GM12878 (cell line): ENCODE measurements at regions not wholly inside any gene's neighbourhood (a gene's known extent, or its start where the extent isn't known, plus 50 kb on each side); places are given as distances from the start of the nearest gene placed in this dataset.

Experiments used
- ATAC-seq: fragments of 200-7000 bp; cut with Tn5 transposase; 3 replicates; pipeline ENCODE4 v1.9.1; 2020; ENCODE audit warnings: mild to moderate bottlenecking, moderate library complexity
- BruUV-seq: library from RNA; stranded (reverse); fragments of 400-500 nt; replicated peaks from 2 replicates; lab custom pipeline; 2021; lab: Mats Ljungman, UMichigan
- CTCF ChIA-PET: fragments of 300-600 bp; sonication (Branson Sonifier 250); formaldehyde crosslinking; extraction: SDS; loops from one replicate; lab custom pipeline; 2021; ENCODE audit warnings: inconsistent platforms; lab: Yijun Ruan, JAX
- POLR2A ChIA-PET: fragments of 350-600 bp; formaldehyde crosslinking; extraction: SDS; loops from one replicate; lab custom pipeline; 2021; ENCODE audit warnings: inconsistent platforms; lab: Charles Lee
- RAD21 ChIA-PET: fragments of 300-600 bp; sonication (Branson Sonifier 250); formaldehyde crosslinking; loops from one replicate; lab custom pipeline; 2023; ENCODE audit warnings: antibody characterized with exemption; ENCODE audit not compliant: unreplicated experiment; lab: Charles Lee
- SMC1A ChIA-PET: fragments of 300-600 bp; sonication (Branson Sonifier 250); formaldehyde crosslinking; loops from one replicate; lab custom pipeline; 2023; ENCODE audit not compliant: unreplicated experiment, uncharacterized antibody; lab: Charles Lee
- DNase-seq: peaks from one replicate; pipeline ENCODE4 v3.0.0-alpha.2; 2011; ENCODE audit warnings: low read depth, low spot score
- FAIRE-seq: peaks from 3 replicates; lab custom pipeline; 2011; peaks lifted over from hg19 to GRCh38; lab: Jason Lieb, UNC
- H2AFZ ChIP-seq: 2 replicates; pipeline ENCODE4 v1.6.0; 2011; ENCODE audit warnings: low read depth, low read length, control low read depth; ENCODE audit not compliant: control insufficient read depth
- H3K27ac ChIP-seq: 2 replicates; pipeline ENCODE4 v1.5.1; 2011; ENCODE audit warnings: control low read depth; ENCODE audit not compliant: control insufficient read depth, insufficient read depth
- H3K27me3 ChIP-seq, 2 experiments: replicated peaks in 1 of 2; 2 replicates each; pipeline versions ENCODE4 v1.6.0 to v1.6.1; 2011; ENCODE audit warnings: low read length in 1 of 2; ENCODE audit not compliant: control insufficient read depth in 2 of 2, insufficient read depth in 2 of 2
- H3K36me3 ChIP-seq, 2 experiments: 2 replicates each; pipeline ENCODE4 v1.5.1; 2011; ENCODE audit warnings: low read length in 1 of 2; ENCODE audit not compliant: control insufficient read depth in 2 of 2, insufficient read depth in 2 of 2
- H3K4me1 ChIP-seq: 2 replicates; pipeline ENCODE4 v1.6.1; 2011; ENCODE audit warnings: mild to moderate bottlenecking, low read length, moderate library complexity, mixed read lengths; ENCODE audit not compliant: control insufficient read depth, insufficient read depth
- H3K4me2 ChIP-seq: 2 replicates; pipeline ENCODE4 v1.6.0; 2011; ENCODE audit warnings: control low read depth; ENCODE audit not compliant: control insufficient read depth, insufficient read depth
- H3K4me3 ChIP-seq: fragments of 200-600 bp; sonication (generic); 2 replicates; pipeline ENCODE4 v1.5.1; 2016
- H3K79me2 ChIP-seq: 2 replicates; pipeline ENCODE4 v1.6.0; 2011; ENCODE audit warnings: low read length; ENCODE audit not compliant: control insufficient read depth, insufficient read depth
- H3K9ac ChIP-seq: 2 replicates; pipeline ENCODE4 v1.8.0; 2011; ENCODE audit warnings: low read length, control low read depth, mixed read lengths; ENCODE audit not compliant: control insufficient read depth, insufficient read depth
- H3K9me3 ChIP-seq: replicated peaks from 3 replicates; pipeline ENCODE4 v1.5.1; 2011; ENCODE audit warnings: mild to moderate bottlenecking, low read length; ENCODE audit not compliant: control insufficient read depth, insufficient read depth
- H4K20me1 ChIP-seq: 2 replicates; pipeline ENCODE4 v1.6.0; 2011; ENCODE audit not compliant: control insufficient read depth, insufficient read depth
- CBX3 ChIP-seq: fragments of 200-600 bp; sonication (generic); IDR thresholded peaks from 2 replicates; pipeline ENCODE4 v1.6.1; 2016; ENCODE audit warnings: low read depth, borderline replicate concordance
- CHD2 ChIP-seq: IDR thresholded peaks from 2 replicates; pipeline ENCODE4 v1.6.1; 2011; ENCODE audit warnings: low read depth, low read length, improper control_type of control experiment, borderline replicate concordance
- ELK1 ChIP-seq: IDR thresholded peaks from 2 replicates; pipeline ENCODE4 v1.6.1; 2012; ENCODE audit warnings: low read depth, low read length, improper control_type of control experiment
- EZH2 ChIP-seq: IDR thresholded peaks from 2 replicates; pipeline ENCODE4 v1.6.1; 2012; ENCODE audit warnings: low read depth, mild to moderate bottlenecking, control low read depth, inconsistent platforms, low read length, borderline replicate concordance; ENCODE audit not compliant: control insufficient read depth
- FOXM1 ChIP-seq: IDR thresholded peaks from 2 replicates; pipeline ENCODE4 v1.6.1; 2012; ENCODE audit warnings: low read depth, mild to moderate bottlenecking, inconsistent platforms, low read length, moderate library complexity
- HDAC6 ChIP-seq: fragments of 200-600 bp; sonication (generic); IDR thresholded peaks from one replicate; pipeline ENCODE4 v1.8.0; 2017; ENCODE audit warnings: antibody characterized with exemption; ENCODE audit not compliant: unreplicated experiment
- HDGF ChIP-seq: fragments of 450-650 bp; IDR thresholded peaks from 2 replicates; pipeline ENCODE4 v1.6.1; 2016; ENCODE audit warnings: antibody characterized with exemption
- IRF3 ChIP-seq: fragments of 450-650 bp; IDR thresholded peaks from 2 replicates; pipeline ENCODE4 v1.6.1; 2014; ENCODE audit warnings: mild to moderate bottlenecking
- IRF4 ChIP-seq: IDR thresholded peaks from 2 replicates; pipeline ENCODE4 v1.6.1; 2011; ENCODE audit warnings: low read depth, low read length
- MEF2A ChIP-seq: IDR thresholded peaks from 2 replicates; pipeline ENCODE4 v1.6.1; 2011; ENCODE audit warnings: low read depth, mild to moderate bottlenecking, low read length, moderate library complexity; ENCODE audit not compliant: insufficient read depth
- NR2C2 ChIP-seq: IDR thresholded peaks from 2 replicates; pipeline ENCODE4 v1.6.1; 2011; ENCODE audit warnings: borderline replicate concordance, low read depth; ENCODE audit not compliant: control insufficient read depth, insufficient read length
- NRF1 ChIP-seq: conservative IDR thresholded peaks from 2 replicates; pipeline ENCODE4 v1.6.1; 2011; ENCODE audit warnings: mild to moderate bottlenecking, low read depth, low read length, improper control_type of control experiment
- RAD51 ChIP-seq: fragments of 450-650 bp; IDR thresholded peaks from 2 replicates; pipeline ENCODE4 v1.6.1; 2016; ENCODE audit warnings: moderate library complexity, mild to moderate bottlenecking, inconsistent platforms
- RB1 ChIP-seq: fragments of 450-650 bp; formaldehyde crosslinking; IDR thresholded peaks from 2 replicates; pipeline ENCODE4 v1.6.1; 2017; ENCODE audit warnings: mild to moderate bottlenecking, borderline replicate concordance
- RBBP5 ChIP-seq: fragments of 200-600 bp; sonication (generic); conservative IDR thresholded peaks from 2 replicates; pipeline ENCODE4 v1.6.1; 2016
- RELB ChIP-seq: fragments of 450-650 bp; IDR thresholded peaks from 2 replicates; pipeline ENCODE4 v1.6.1; 2017; ENCODE audit warnings: low read depth, mild to moderate bottlenecking, moderate library complexity
- TCF7 ChIP-seq: IDR thresholded peaks from 2 replicates; pipeline ENCODE4 v1.6.1; 2014; ENCODE audit warnings: antibody characterized with exemption, borderline replicate concordance
- ZNF217 ChIP-seq: fragments of 450-650 bp; IDR thresholded peaks from 2 replicates; pipeline ENCODE4 v1.6.1; 2017; ENCODE audit warnings: antibody characterized with exemption, mild to moderate bottlenecking
- WGBS: methylation state at CpG from one replicate; pipeline ENCODE4 v1.1.6; 2016; ENCODE audit warnings: low lambda C conversion rate; ENCODE audit not compliant: insufficient replicate concordance, insufficient coverage; ENCODE audit errors: missing lambda C conversion rate; 5-methylcytosine and 5-hydroxymethylcytosine counted together
- in situ Hi-C: fragments of 300-500 bp; cut with MboI; formaldehyde crosslinking; loops from 9 replicates; pipeline ENCODE4 v1.14.3; 2018; ENCODE audit warnings: mixed read lengths
- intact Hi-C: fragments of 100-400 bp; cut with micrococcal nuclease; formaldehyde crosslinking; loops from one replicate; pipeline ENCODE4 v1.14.2; 2022; ENCODE audit not compliant: unreplicated experiment

GRCh38 chr15:69860921-69861320, 236.8 kb downstream of the TLE3 start:
- H3K4me2 ChIP-seq: no peak overlapping the region
- H3K36me3 ChIP-seq: no peaks in the 10 kb centered on the region
- H4K20me1 ChIP-seq: no peaks in the 10 kb centered on the region
- no peaks in the 10 kb centered on the region for H3K79me2 ChIP-seq
- FAIRE-seq: no peak
- SMC1A ChIA-PET: no interaction called here
- no peak overlapping the region for H3K9ac ChIP-seq
- H3K9me3 ChIP-seq: no peaks in the 10 kb centered on the region; the same call in 2 of the 3 replicates
- no peak for DNase-seq
- no peak overlapping the region for H3K4me3 ChIP-seq
- no peak for ATAC-seq
- H2AFZ ChIP-seq: no peak overlapping the region
- CTCF ChIA-PET: no interaction called here
- H3K27ac ChIP-seq: no peak overlapping the region
- in situ Hi-C loops (no loop called here), intact Hi-C loops (no loop called here)
- H3K27me3 ChIP-seq: peaks cover 0 to 7% of the 10 kb centered on the region in 2 experiments; a peak in 3 of 4 replicates
- 34% methylated on average over 9 of the region's 9 CpGs for WGBS
- POLR2A ChIA-PET: no interaction called here
- no peak for TF ChIP-seq HDAC6
- no peak for TF ChIP-seq HDGF
- no peak for TF ChIP-seq NRF1
- no peak for TF ChIP-seq EZH2
- no peak for TF ChIP-seq CHD2
- TF ChIP-seq RB1: no peak
- no peak for TF ChIP-seq RBBP5
- TF ChIP-seq FOXM1: no peak
- TF ChIP-seq IRF4: no peak
- no peak for TF ChIP-seq IRF3
- TF ChIP-seq RELB: no peak
- TF ChIP-seq ELK1: no peak
- TF ChIP-seq ZNF217: no peak
- no peak for TF ChIP-seq RAD51
- TF ChIP-seq MEF2A: no peak
- TF ChIP-seq NR2C2: no peak
- no peak for TF ChIP-seq TCF7
- TF ChIP-seq CBX3: no peak
- peaks cover 12% of the 10 kb centered on the region for H3K4me1 ChIP-seq
- RAD21 ChIA-PET: interaction anchor here (0.7 kb wide), 1 partner anchor 376 kb away, joined by 3 read pairs; no protein-coding TSS in a partner anchor
- BruUV-seq: no TSS peak
